Stimulated activated CD4-positive, alpha-beta T cell treated with anti-CD3 and anti-CD28 coated beads, TNF-alpha, amount 100 ng/mL, for 24 hours (primary cell): ENCODE measurements at regions not wholly inside any gene's neighbourhood (a gene's known extent, or its start where the extent isn't known, plus 50 kb on each side); places are given as distances from the start of the nearest gene placed in this dataset.
"Not testable (repeated sequence)": the region's sequence is repeated elsewhere in the genome, so short reads cannot be mapped to it uniquely, and the experiment has no call there.

Experiments used
- DNase-seq, 3 experiments: peaks; one replicate each; pipeline ENCODE4 v3.0.0-alpha.2; 2020; ENCODE audit warnings: low read depth in 3 of 3

DNA sequence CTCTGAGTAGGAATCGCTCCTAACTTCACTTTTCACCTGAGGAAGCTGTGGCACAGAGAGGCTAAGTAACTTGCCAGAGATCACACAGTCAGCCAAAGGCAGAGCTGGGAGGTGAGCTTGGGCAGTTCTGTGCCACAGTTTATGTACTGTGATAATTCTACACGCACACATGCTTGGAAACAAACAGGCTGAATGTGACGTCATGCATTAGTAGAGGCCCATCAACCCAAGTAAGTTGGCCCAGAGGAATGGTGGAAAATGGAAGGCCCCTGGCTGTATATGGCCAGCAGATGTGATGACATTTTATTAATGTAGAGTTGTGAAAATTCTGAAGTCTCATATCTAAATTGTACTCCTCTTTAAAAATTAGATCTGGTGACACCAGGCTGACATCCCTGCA lies 394.0 kb downstream of the MIAT start:
- DNase-seq, result no peak

- DNase-seq, result no peak
These were observed 400.3 kb downstream of the MIAT start for GRCh38 chr22:27057717-27058116.

- no peak for DNase-seq
These were observed 402.8 kb downstream of the MIAT start for GRCh38 chr22:27060190-27060589.

GRCh38 chr22:27062910-27063309 lies 405.5 kb downstream of the MIAT start:
- no peak for DNase-seq

DNA sequence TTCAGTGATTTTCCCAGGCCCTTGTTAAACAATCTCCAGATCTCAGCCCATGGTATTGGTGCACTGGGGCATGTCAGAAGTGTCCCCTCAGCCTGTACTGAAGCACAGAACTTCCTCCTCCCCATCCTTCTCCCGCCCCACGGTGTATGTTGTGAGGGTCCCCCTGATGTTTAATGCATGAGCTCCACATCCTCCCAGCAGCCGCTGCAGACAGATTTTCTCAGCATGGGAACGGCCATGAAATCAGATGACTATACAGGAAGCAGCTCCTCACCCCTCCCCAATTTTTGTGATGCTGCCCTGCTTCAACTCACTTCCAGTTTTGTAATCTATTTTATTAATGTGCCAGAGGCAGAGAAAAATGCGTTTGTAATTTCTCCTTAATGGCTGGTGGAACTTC lies 406.0 kb downstream of the MIAT start:
- no peak for DNase-seq

DNA sequence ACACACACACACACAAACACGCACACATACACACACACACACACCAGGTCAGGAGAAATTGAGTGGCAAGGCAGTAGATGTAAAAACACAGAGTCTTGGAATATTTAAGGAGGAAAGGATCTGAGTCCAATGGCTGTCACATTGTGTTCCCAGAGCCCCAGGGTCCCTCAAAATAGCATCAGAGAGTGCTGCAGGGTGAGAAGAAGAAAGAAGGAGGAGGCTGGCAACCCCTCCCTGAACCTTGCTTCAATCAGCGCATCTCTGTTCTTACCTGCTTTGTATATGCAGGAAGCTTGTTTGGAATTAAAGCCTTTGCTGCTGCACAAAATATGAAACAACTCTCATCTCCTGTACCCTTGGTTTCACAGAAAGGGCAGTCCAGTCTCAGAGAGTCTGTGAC lies 406.5 kb downstream of the MIAT start:
- DNase-seq, result no peak

- no peak for DNase-seq
These were observed 407.0 kb downstream of the MIAT start for GRCh38 chr22:27064386-27064785.

- DNase-seq, result no peak
These were observed 407.9 kb downstream of the MIAT start for GRCh38 chr22:27065279-27065678.

GRCh38 chr22:27066856-27067255 lies 409.5 kb downstream of the MIAT start:
- no peak for DNase-seq

GRCh38 chr22:27068121-27068520 lies 410.7 kb downstream of the MIAT start:
- DNase-seq, result no peak

GRCh38 chr22:27070594-27070993 lies 413.2 kb downstream of the MIAT start:
- DNase-seq, result no peak

DNA sequence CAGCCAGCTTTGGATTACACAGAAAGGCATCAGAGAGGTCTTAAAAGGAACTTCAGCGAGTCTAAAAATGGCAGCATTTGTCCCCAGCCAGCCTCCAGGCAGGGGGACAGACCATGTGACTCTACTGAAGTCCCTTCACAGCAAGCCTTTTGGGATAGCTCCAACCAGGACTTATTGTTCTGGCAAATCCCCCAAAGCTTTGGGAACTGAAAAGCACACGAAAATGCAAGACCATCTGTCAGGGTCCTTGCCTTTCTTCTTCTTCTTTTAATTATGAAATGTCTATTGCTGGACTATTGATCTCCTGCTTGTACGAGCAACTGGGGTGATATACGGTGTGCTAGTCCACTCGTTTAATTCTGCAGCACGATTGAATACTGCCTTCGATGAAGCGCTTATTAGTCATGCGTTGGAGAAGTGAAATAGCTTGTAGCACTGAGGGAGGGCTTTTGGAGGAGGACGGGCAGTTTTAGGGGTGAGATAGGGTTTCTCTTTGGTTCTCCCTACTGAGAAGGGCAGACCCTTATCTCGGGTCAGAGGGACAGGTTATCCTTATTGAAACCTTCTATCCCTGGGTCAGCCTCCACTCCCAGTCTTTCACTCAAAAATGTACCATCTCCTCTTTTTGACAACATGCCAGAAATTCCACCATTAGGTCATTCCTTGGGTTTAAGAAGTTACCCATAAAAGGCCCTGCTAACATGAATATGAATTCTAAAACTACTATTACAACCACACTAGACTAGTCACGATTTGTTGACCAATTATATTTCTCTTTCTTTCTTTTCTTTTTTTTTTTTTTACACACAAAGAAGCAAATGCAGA lies 416.4 kb downstream of the MIAT start:
- DNase-seq, result no peak

DNA sequence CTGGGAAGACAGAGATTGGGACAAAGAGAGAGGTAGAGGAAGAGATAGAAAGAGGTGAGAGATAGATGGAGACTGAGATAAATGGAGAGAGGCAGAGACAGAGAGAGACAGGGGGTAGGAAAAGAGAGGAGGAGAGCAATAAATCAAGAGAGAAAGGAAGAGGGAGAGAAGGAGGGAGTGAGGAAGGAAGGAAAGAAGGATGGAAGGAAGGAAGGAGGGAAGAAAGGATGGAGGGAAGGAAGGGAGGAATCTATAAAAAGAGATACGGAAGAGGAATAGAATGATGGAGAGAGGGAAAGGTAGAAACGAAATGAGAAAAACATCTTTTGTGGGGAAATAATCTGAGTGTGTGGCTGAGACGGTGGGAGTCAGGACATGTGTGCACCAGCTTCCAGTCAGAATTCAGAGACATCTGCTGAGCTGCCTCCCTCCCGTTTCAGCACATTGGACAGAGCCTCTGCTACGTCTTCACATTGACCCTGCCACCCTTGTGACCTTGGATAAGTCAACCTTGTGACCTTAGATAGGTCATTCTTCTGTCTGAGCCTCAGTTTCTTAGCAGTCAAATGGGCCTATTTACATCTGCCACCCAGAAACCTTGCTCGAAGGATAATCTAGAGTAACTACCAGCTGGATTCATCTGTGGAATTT lies 417.8 kb downstream of the MIAT start:
- no peak for DNase-seq

GRCh38 chr22:27075891-27076290 lies 418.5 kb downstream of the MIAT start:
- no peak for DNase-seq

GRCh38 chr22:27078064-27078463 lies 420.7 kb downstream of the MIAT start:
- not testable (repeated sequence) for DNase-seq

DNA sequence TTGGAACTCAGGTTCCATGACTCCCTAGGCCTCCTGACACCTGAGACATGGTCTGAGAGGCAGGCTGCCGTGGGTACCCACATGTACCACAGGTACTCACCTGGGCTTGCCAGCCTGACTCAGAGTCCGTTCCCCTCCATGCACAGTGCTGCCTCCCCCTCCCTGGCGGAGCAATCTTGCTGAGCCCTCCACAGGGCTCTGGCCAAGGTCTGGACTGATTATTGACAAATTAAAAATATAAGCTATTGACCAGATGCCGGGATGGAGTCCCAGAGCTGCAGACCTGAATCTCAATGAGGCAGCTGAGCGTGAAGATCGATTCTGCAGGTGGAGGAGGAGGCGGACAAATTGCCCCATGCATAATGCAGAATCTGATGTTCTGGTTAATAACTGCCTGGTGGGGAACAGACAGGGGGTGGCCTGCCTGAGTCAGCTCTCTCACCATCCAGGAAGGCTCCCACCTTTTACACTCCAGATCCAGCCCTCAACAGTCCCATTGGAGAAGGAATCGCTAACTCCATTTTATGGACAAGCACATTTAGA lies 422.7 kb downstream of the MIAT start:
- DNase-seq, result no peak

DNA sequence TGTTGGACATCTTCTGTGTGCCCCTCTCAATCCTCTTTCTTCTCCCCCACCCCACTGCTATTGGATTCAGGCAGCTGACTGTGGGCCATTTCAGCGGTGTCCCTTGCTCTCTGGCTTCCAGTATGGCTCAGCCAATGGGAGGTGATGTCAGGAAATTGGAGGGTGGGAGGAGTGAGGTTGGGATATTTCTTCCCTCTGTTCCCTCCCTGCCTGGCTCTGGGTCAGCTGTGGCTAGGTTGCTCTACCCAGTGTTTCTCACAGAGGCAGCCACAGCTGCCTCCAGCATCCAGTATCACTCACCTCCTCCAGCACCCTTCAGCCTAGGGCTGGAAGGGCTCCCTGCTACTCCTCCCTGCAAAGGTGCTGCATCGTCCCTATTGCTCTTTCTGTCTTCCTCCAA lies 423.5 kb downstream of the MIAT start:
- no peak for DNase-seq

DNA sequence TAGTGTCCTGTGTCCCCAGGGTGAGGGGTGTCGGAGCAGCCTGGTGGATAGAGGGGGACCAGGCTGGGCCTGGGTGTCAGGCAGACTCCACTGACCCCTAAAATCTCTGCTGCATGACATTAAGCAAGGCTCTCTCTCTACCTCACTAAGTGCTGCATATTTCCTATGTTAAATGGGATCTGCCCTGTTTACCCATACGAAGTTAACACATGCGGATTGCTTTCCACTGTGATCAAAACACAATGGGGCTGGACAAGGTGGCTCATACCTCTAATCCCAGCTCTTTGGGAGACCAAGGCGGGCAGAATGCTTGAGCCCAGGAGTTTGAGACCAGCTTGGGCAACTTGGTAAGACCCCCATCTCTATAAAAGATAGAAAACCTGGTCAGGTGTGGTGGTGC lies 426.2 kb downstream of the MIAT start:
- DNase-seq, result no peak

- DNase-seq, result no peak
These were observed 426.7 kb downstream of the MIAT start for GRCh38 chr22:27084130-27084529.

DNA sequence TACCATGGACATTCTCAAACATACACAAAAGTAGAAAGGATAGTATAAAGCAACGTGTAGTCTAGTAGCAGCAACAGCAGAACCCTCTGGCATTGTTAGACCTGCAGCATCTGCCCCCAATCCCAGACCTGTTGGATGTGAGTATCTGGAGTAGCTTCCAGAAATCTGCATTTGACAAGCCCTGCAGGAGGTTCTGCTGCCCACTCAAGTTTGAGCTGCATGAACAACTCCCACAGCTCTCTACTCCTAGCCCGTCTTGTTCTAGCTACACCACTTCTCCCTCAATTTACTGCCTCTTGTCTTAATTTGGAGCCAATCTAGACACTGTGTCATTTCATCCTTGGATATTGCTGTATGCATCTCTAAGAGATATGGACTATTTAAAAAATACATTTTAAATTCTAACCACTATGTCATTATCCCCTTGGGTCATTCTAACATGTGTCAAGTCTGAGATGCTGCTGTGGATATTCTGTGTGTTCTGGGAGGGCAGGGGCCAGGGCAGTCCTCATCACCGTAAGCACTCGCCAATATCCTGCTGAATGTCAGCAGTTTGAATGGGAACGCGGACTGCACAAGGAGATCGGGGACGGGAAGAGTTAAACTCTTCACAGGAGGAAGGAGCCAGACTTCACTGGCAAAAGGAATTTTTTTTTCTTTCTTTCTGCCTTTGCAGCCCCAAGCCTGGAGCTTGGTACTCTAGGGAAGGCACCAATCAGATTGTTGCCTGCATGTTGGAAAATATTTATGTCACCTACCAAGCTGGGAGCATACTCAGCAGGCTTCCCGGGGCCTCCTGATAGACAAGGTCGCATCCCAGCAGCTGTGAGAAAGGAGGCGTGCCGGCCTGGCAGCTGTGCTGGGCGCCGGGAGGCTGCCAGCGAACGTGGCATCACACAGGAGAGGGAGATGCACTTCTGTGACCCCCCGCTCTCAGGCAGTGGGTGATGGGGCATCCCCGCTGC lies 429.0 kb downstream of the MIAT start:
- no peak for DNase-seq

- no peak for DNase-seq
These were observed 429.7 kb downstream of the MIAT start for GRCh38 chr22:27087051-27087450.

- DNase-seq, result no peak
These were observed 430.6 kb downstream of the MIAT start for GRCh38 chr22:27088026-27088425.
